Right renal pelvis (tissue), 4 donors: ENCODE measurements at regions not wholly inside any gene's neighbourhood (a gene's known extent, or its start where the extent isn't known, plus 50 kb on each side); places are given as distances from the start of the nearest gene placed in this dataset.

ENCODE experiments used
- DNase-seq, 4 donors: peaks; one replicate each; pipeline ENCODE4 v3.0.0-alpha.2; 2013; ENCODE audit warnings: low read depth in 4 of 4, low spot score in 3 of 4, missing footprints in 1 of 4

DNA sequence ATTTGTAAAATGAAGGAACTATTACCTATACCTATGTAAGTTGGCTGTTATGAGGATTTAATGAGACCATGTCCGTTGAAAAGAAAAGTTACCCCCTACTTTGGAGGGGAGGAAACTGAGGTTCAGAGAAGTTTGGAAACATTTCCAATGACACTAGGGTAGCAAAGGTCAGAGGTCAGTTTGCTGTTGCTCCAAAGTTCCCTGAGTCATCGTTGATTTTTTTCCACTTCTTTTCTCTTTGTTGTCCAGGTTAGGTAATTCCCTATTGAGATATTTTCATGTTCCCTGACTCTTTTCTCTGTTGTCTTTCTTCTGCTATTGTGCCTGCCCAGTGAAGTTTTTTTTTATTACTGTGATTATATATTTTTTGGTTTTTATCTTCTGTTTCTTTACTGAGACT, 213.8 kb upstream of the C1orf174 start:
- no peak for DNase-seq

GRCh38 chr1:4115191-4115900, 215.3 kb upstream of the C1orf174 start:
- DNase-seq: no peak

DNA sequence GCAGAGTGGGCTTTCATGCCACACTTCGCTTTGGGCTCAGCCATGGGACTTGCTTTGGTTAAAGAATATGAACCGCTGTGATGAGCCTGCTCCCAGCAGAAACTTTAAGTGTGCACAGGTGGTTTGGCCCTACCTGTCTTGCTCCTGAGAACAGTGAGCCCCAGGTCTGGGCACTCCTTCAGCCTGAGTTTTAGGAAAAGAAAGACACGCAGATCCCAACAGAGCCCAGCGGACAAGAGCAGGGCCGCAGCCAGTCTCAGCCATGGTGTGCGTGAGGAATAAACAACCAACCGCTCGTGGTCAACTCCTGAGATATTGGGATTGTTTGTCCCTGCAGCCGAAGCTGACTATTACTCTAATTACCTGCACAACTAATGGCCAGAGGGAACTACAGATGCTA, 217.1 kb upstream of the C1orf174 start:
- no peak for DNase-seq

GRCh38 chr1:4118746-4119515, 218.9 kb upstream of the C1orf174 start:
- no peak for DNase-seq

- no peak for DNase-seq
Observed at GRCh38 chr1:4119516-4120220, 219.6 kb upstream of the C1orf174 start.

GRCh38 chr1:4120557-4121292, 220.7 kb upstream of the C1orf174 start:
- no peak for DNase-seq

- DNase-seq: no peak
Observed at GRCh38 chr1:4121293-4121684, 221.2 kb upstream of the C1orf174 start.

GRCh38 chr1:4121834-4122512, 221.9 kb upstream of the C1orf174 start:
- no peak for DNase-seq

- DNase-seq: no peak
Observed at GRCh38 chr1:4122513-4123160, 222.6 kb upstream of the C1orf174 start.

- no peak for DNase-seq
Observed at GRCh38 chr1:4124631-4125145, 224.6 kb upstream of the C1orf174 start.

- DNase-seq: no peak
Observed at GRCh38 chr1:4126251-4126650, 226.2 kb upstream of the C1orf174 start.

GRCh38 chr1:4126731-4127591, 226.9 kb upstream of the C1orf174 start:
- no peak for DNase-seq

GRCh38 chr1:4127592-4128140, 227.6 kb upstream of the C1orf174 start:
- no peak for DNase-seq

DNA sequence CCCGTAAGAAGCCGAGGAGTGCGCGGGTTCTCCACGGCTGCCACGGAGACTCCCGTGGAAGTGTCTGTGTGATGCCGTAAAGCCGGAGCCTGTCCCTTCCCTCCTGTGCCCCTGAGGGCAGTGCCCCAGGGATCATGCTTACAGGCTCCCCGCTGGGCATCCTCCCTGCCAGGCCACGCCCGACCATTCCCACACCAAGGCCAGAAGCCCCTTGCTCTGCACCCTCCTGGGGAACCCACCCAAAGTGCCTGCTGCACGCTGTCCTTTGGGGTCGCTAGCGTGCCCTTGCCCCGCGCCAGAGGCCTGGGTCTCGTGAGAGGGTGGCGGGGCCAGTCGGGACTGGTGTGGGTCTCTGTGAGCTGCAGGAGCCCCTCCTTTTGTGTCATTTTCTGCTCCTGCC, 228.5 kb upstream of the C1orf174 start:
- DNase-seq: no peak

DNA sequence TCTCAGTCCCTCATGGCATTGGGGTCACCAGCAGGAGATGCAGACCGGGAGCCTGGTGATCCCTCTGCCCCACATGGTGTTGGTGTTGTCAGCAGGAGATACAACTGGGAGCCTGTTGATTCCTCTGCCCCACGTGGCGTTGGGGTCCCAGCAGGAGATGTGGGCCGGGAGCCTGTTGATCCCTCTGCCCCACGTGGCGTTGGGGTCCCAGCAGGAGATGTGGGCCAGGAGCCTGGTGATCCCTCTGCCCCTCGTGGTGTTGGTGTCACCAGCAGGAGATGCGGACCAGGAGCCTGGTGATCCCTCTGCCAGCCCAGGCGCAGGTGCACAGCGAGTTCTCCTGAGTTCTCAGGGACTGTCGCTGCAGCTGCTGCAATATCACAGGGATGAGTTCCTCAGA, 229.6 kb upstream of the C1orf174 start:
- no peak for DNase-seq

- DNase-seq: no peak
Observed at GRCh38 chr1:4130096-4130495, 230.0 kb upstream of the C1orf174 start.

GRCh38 chr1:4131734-4132133, 231.7 kb upstream of the C1orf174 start:
- DNase-seq: no peak
